ENCODE measurements at regions not wholly inside any gene's neighbourhood (a gene's known extent, or its start where the extent isn't known, plus 50 kb on each side); places are given as distances from the start of the nearest gene placed in this dataset.
A peak's percentile ranks its signal among the peaks of the same experiment; 100 is the strongest.

DNA sequence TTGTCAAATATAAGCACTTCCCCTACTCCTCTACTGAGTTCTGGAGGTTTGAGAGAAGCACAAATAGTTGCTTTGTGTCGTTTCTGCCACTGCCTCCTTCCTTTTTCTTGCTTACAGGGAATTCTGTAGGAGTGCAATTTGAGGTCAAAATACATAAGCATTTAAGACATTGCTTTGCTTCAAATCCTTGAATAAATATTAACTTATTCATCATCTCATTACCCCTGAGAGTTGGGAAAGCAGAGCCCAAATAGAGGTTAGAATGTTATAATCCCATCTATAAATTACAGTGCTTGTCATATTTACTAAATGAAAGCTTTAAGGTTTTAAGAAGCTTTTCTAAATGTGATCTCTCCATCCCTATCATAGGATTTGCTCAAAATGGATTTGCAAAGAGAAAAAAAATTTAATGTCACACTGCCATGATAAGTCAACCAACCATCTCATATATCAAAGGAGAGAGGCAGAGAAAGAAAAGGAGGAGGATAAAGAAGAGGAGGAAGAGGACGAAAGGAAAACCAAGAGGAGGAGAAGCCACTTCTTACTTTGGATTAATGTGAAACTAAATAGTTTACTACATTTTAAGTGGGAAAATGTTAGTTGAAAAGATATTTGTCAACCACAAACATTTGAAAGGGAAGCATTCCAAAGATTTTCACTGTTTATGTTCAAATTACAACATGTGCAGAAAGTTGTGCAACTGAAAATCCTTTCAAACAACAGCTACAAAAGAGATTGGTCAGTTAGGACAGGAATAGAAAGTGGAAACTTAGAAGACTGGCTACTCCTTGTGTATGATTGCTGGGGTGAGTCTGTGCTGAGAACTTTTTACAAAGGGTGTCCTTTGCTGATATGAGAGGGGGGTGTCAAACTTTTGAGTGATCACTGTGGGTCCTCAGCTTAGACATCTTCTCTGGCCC lies 277.3 kb upstream of the FN1 start:
- no peak for DNase-seq (ENCODE audit: low read depth)

DNA sequence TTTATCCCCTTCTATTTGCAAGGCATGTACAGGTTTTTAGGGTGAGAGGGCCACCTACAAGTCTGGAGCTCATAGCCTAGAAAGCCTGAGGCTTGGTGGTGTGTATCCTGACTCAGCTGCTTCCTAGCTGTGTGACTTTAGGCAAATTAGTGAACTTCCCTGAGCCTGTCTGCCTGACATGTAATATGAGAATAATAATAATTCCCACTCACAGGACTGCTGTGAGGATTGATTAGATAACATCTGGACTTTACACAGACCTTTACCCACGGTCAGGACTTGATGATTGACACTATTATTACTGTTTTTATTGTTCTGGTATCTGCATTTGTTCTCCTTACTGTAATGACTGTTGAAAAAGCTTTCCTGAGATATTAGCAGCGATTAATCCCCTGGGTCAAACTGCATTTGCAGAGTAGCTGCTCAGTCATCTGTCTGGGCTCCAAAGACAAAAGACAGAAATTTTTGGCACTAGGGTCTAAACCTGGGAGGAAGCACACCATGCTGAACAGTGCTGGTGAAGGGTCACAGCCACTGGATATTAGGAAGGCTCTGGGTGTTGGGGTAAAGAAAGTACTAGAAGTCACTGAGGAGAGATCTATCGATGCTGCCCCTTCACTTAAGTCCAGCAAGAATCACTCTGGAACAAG lies 276.5 kb upstream of the FN1 start:
- DNase-seq (ENCODE audit: low read depth), result no peak

DNA sequence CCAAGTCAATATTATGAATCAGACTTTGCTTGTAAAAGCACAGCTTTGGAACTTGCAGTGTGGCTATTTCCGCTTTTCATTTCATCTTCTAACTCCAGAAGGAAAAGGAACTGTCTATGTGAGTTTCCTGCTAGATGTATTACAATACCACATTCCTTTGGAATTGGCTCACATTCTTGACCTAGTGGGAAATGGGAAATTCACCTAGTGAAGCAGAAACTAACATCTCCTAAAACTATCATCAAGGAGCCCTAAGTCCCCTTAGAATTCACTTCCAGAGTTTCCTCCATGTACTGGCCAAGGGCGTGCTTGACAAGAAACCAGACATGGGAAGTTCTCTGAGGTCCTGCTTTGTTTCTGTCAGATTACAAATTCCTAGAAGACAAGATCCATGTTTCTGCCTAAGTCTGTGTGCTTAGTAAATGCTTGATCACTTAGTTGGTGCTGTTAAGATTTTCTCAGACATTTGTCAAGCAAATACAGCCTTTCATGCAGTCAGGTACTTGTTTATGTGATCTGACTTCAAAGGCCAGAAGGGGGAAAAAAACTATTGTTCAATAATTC lies 275.7 kb upstream of the FN1 start:
- no peak for DNase-seq (ENCODE audit: low read depth)

DNA sequence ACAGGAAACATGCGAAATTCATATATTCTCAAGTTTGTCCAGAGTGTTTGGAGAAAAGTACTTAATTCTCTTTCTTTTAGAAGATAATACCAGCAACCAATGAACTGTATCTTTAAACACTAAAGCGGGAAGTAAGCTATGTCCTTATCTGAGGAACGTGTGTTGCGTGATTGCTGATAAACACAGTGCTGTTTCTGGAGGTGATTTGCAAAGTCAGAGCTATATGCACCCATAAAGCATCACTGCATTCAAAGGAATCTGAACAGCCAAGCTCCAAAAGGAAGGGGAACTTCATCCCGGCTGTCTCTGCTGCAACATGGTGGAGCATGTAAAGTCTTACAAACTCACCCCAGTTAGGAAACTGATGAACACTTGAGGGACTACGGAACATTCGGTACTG lies 271.7 kb upstream of the FN1 start:
- no peak for DNase-seq (ENCODE audit: low read depth)

DNA sequence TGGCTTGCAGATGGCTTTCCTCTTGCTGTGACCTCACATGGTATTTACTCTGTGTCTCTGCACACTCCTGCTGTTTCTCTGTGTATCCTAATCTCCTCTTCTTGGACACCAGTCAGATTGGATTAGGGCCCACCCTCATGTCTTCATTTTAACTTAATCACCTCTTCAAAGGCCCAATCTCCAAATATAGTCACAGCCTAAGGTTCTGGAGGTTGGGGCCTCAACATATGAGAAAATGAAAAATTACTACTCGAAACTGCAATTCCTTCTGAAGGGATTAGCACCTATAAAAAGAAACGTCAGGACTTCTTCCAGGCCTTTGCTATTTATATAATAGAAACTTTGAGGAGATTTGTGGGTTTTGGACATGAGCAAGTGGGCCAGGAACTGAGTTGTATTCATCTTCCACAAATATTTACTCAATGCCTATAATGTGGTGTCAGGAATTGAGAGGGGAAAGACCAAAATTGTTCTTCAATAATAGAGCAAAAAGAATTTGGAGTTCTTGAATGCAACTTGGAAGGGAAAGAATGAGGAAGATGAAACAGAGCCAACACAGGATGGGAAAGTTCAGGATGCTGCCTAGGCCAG lies 270.0 kb upstream of the FN1 start:
- no peak for DNase-seq (ENCODE audit: low read depth)

DNA sequence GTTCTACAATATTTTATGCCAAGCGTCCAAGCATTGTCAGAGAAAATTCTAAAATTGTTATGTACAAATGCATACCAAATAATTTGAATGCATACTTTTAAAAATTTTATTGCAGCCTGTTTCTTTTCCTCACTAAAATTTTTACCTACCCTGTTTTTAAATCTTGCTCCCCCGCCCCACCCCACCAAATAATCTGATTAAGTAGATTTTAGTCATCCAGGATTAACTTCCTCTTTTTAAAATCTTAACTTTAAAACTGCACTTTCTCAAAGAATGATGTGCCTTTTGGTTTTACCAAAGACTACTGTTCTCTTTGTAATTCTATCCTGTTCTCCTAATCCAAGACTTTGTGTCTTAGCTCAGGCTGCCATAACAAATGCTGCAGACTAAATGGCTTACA lies 269.4 kb upstream of the FN1 start:
- DNase-seq (ENCODE audit: low read depth), result no peak

DNA sequence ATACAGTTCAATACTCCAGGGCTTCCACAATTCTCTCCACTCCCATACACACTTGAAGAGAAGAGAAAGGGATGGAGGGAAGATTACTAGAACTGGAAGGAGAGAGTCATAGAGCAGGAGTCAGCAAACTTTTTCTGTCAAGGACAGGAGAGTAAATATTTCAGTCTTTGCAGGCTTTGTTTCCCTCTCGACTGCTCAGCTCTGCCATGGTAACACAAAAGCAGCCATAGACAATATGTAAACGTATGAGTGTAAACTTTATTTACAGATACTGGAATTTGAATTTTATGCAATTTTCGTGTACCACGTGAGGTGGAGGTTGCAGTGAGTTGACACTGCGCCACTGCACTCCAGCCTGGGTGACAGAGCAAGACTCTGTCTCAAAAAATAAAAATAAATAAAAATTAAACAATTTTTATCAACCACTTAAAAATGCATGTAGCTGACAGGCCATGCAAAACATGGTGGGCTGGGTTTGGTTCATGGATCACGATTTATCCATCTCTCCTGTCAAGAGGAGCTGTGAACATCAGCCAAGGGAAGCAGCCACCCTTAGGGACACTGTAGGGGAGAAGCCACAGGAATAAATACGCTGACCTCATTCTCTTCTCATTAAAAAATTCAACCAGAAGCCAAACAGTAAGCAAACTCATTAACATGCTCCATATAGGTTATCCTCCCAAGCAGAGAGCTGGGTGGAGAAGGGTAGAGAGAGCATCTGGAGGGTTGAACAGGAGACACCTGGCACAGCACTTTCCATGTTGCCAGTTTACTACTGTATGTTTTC lies 266.4 kb upstream of the FN1 start:
- no peak for DNase-seq (ENCODE audit: low read depth)

DNA sequence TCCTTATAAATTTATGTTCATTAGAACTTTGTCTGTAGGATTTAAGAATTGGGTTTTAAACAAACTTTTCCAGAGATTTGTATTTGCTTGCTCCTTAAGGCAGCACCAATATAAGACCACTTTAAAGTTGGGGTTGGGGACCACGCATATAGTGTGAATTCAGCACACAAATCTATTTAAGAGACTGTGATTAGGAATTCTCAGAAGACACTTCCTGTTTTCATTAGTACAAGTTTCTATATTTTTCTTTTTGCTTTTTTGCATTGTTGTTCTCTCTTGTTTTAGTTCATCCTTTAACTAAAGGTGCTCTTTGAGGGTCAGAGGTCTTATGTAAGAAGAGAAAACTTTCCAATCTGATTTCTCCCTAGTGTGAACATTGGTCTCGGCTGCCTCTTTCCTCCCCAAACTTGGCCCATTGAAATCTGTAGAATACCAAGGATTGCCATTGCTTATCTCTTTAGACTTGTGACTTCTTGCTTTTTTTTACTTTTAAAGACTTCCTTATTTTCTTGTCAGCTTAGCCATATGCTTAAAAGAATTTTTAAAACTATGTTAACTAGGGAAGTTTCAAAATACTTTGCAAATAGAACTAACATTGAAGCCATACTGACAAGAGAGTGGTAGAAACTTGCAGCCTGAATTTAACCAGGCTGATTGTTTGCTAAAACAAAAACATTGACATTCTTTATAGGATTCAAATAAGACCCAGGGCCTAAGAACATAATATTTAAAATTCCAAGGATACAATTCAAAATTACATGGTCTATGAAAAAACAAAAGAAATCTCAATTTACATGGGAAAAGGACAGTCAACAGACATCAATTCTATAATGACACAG lies 264.1 kb upstream of the FN1 start:
- DNase-seq (ENCODE audit: low read depth), result no peak

DNA sequence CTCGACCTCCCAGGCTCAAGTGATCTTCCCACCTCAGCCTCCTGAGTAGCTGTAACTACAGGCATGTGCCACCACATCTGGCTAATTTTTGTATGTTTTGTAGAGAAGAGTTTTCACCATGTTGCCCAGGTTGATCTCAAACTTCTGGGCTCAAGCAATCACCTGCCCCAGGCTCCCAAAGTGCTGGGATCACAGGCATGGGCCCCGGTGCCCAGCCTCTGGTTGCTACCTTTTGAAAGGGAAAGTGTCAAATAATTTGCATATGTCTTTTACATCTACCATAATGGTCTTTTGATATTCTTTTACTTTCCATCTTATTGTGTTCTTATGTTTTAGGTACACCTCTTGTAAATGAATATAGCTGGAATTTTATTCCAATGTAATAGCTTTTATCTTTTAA lies 263.1 kb upstream of the FN1 start:
- no peak for DNase-seq (ENCODE audit: low read depth)

DNA sequence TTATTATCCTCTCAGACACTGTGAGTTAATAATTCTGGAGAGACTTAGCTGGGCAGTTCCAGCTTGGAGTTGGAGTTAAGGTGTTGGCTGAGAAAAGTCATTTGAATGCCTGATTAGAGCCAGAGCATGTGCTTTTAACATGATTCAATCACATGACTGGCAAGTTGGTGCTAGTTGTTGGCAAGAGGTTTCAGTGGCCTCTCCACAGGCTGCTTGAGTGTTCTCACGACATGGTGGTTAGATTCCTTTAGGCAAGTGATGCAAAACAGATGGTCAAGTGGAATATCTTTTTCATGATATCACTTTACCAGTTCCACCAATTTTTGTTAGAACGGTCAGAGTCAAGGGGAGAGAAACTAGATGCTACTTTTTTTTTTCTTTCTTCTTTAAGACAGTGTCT lies 262.7 kb upstream of the FN1 start:
- peak; percentile 62 for DNase-seq (ENCODE audit: low read depth)

DNA sequence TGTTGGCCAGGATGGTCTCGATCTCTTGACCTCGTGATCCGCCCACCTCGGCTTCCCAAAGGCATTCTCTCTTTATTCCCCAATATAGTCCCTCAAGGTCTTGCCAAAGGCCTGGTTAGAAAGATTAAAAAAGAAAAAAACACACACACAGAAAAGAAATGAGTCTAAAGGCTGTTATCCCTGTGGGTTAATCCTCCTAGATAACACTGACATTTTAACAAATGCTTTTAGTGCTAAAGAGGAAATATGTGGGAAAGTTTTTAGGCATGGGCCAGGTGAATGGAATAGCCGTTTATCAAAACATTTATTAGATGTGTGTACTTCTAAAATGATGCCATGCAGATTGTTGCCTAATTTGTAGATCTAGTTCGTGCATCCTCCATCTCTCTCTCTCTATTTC lies 261.6 kb upstream of the FN1 start:
- no peak for DNase-seq (ENCODE audit: low read depth)

DNA sequence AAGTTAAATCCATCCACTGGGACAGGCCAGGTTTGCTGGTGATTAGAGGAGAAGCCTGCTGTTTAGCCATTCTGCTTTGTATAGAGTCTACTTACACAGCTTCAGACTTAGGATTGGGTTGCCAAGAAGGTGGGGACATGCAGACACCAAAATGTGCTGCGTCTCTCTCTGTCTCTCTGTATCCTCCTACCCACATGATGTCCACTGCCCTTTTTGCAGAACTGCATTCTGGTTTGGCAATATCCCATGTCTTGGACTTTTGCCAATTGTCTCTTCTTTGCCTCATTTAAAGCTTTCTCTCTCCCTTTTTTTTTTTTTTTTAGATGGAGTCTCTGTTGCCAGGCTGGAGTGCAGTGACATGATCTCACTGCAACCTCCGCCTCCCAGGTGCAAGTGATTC lies 261.1 kb upstream of the FN1 start:
- DNase-seq (ENCODE audit: low read depth), result no peak

DNA sequence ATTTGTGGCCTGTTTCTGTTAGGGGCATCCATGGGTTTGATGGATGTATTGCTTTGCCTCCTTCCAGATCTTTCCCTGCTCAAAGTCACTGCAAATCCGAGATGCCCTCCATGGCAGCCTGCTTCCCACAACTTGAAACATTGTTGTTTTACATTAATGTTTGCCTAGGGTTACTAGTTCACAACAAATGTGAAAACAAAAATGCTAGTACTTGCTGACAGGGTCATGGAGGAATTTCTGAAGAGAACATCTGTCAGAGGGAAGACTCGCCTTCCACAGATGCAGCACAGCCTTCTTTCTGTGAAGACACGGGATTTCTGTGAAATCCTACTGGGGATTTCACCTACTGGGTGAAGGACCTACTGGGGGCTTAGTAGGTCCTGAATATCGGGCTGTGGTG lies 260.0 kb upstream of the FN1 start:
- DNase-seq (ENCODE audit: low read depth), result no peak

DNA sequence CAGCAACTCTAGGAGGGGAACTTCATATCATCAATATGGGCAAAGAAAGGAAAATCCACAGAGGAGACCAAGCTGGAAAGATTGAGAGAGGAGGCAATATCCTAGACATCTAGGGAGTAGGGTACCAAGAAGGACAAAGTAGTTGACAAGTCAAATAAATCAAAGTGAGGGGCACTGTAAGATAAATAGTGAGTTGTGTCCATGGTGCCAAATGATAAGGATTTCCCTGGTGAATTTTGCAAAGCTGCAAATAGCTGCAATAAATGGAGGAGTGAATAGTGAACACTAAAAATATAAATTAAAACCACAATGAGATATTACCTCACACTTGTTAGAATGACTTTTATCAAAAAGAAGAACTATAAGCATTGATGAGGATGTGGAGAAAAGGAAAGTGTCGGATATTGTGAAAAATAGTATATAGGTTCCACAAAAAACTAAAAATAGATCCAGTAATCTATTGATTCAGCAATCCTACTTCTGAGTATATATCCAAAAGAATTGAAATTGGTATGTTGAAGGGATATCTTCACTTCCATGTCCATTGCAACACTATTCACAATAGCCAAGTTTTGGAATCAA lies 258.2 kb upstream of the FN1 start:
- DNase-seq (ENCODE audit: low read depth), result no peak

DNA sequence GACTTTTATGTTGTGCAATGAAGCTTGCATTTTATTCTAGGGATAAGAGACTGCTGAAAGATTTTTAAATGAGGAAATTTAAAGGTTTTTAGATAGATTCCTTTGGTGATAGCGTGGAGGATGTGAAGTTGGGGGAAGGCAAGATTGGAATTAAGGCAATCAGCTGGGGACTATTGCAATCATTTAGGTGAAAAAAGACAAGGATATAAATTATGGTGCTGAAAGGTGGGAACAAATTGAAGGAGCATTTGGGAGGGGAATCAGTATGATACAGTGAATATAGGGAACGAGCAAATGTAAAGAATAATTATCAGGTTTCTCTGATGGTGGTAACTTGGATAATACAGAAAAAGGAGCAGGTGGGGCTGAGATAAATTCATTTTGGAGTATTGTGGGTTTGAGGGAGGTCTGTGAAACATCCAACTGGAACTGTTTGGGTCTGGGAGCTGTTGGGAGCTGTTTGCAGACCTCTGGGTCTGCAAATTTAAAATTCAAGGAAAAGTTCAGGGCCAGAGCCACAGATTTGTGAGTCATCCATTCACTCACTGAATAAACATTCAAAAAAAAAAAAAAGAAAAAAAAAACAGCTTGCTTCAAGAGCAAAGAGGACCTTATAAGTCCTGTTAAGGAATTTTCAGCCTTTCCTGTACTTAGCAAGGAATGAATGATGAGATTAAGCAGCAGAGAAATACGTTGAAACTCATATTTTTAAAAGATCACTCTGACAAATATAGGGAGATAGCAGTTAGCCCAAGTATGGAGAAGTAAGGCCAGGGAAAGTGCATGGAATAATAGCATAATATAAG lies 257.5 kb upstream of the FN1 start:
- DNase-seq (ENCODE audit: low read depth), result peak; percentile 57

DNA sequence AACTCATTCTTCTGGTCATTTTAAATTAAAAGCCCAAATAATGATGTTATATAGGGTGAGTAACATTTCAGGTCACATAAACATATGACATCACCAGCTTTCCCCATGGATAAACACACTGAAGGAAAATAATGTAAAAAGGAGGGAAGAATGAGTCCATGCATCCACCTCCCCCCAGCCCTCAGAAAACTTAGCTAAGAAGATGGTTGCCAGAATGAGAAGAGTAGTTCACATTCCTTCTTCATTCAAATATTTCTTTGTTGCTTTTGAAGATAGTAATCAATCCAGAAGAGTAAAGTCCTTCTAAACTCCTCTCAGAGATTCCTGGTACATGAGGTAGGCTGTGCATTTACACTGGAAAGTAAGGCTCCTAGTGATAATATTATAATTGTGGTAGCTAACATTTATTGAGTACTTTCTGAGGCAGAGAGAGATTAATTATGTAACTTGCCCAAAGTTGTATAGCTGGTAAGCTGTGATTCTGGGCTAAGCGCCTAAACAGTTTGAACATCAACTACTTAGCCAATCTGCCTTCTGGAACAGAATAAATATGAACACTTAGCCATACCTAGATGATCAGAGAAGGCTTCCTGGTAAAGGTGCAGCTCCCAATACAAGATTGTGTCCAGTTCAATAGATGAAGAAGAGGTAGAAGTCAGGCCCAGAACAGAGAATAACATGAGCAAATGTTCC lies 256.7 kb upstream of the FN1 start:
- no peak for DNase-seq (ENCODE audit: low read depth)

DNA sequence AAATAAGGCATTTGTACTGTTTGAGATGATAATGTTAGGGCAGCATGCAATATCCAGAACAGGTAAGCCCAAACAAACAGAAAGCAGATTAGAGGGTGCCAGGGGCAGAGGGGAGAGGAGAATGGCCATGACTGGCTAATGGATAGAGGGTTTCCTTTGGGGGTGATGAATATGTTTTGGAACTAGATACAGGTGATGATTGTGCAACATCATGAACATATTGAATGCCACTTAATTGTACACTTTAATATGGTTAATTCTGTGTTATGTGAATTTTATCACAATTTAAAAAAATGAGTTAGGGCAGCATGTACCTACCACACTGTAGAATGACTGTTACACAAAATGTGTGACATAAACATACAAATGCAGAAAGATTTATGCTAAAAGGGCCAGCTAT lies 255.5 kb upstream of the FN1 start:
- no peak for DNase-seq (ENCODE audit: low read depth)

DNA sequence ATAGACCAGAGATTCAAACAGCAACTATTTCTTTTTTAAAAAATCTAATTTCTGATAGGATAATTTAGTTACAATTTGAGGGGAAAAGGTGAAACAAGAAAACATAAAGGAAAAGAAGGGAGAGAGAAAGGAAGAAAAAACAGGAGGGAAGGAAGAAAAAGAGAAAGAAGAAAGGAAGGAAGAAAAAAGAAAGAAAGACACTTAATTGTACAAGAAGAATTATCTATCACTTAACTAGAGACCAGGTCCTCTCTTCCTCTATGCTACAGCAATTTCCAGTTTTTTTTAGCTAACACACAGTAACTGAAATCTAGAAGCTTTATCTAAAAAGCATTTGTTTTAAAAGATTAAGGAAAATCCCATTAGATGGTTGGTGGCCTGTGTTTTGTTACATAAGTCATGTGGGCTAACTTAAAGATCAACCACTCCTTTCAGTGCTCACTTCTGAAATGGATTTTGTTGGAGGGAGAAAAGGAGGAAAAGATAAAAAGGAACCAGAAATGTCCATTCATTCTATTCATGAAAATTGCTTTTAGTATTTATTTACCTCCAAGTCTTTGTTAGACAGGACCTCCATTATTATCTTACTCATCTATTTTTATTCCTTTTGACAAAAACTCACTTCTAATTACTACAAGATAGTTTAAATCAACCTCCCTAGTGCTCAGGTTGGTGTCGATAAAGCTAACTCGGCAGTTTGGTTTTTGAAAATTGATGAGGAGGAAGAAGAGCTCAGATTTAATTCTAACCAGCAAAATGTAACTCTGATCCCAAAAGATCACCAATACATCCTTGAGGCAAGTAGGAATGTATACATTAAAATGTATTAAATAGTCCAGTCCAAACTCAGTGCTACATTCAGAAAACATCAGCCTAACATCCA lies 251.5 kb upstream of the FN1 start:
- DNase-seq (ENCODE audit: low read depth), result no peak

All from HS-27A (cell line).